ENCODE measurements at regions not wholly inside any gene's neighbourhood (a gene's known extent, or its start where the extent isn't known, plus 50 kb on each side); places are given as distances from the start of the nearest gene placed in this dataset.
"Not testable (repeated sequence)": the region's sequence is repeated elsewhere in the genome, so short reads cannot be mapped to it uniquely, and the experiment has no call there.

- ChIA-PET POLR2A (no interaction called here), CTCF (no interaction called here)
- TF ChIP-seq CTCF (IDR thresholded peaks at IDR 0.05) = no peak
- Mint-ChIP-seq H3K4me1 (no peaks in the 10 kb centered on the region), H3K27me3 (no peaks in the 10 kb centered on the region), H3K36me3 (ENCODE audit: low read depth) (no peaks in the 10 kb centered on the region), H3K4me3 (no peak overlapping the region), H3K27ac (no peak overlapping the region), H3K9me3 (peaks cover 4% of the 10 kb centered on the region)
- DNase-seq (no peak), ATAC-seq (ENCODE audit: low read depth) (no peak)
- intact Hi-C loops (cut with micrococcal nuclease) = no loop called here
Observed at GRCh38 chr16:26395700-26396099, 671.0 kb upstream of the C16orf82 start.

- Mint-ChIP-seq H3K4me3 (no peak overlapping the region), H3K27me3 (no peaks in the 10 kb centered on the region), H3K27ac (no peak overlapping the region), H3K36me3 (ENCODE audit: low read depth) (no peaks in the 10 kb centered on the region), H3K4me1 (no peaks in the 10 kb centered on the region), H3K9me3 (peaks cover 4% of the 10 kb centered on the region)
- ATAC-seq (ENCODE audit: low read depth) (no peak), DNase-seq (no peak)
- intact Hi-C loops (cut with micrococcal nuclease) = no loop called here
- POLR2A ChIA-PET = no interaction called here
- CTCF ChIA-PET = no interaction called here
- TF ChIP-seq CTCF (IDR thresholded peaks at IDR 0.05) = no peak
Observed at GRCh38 chr16:26396511-26397235, 670.1 kb upstream of the C16orf82 start.

GRCh38 chr16:26413780-26414179, 652.9 kb upstream of the C16orf82 start:
- DNase-seq (no peak), ATAC-seq (ENCODE audit: low read depth) (no peak)
- no peak for TF ChIP-seq CTCF (IDR thresholded peaks at IDR 0.05)
- H3K4me3 Mint-ChIP-seq = no peak overlapping the region
- H3K9me3 Mint-ChIP-seq = peaks cover 6% of the 10 kb centered on the region
- ChIA-PET CTCF (no interaction called here), POLR2A (no interaction called here)
- no peaks in the 10 kb centered on the region for H3K4me1 Mint-ChIP-seq
- no peaks in the 10 kb centered on the region for H3K36me3 Mint-ChIP-seq (ENCODE audit: low read depth)
- H3K27me3 Mint-ChIP-seq = peaks cover 2% of the 10 kb centered on the region
- no peak overlapping the region for H3K27ac Mint-ChIP-seq
- intact Hi-C loops (cut with micrococcal nuclease) = no loop called here

GRCh38 chr16:26419458-26419857, 647.3 kb upstream of the C16orf82 start:
- H3K4me1 Mint-ChIP-seq, POLR2A ChIA-PET: not testable (repeated sequence)

GRCh38 chr16:26430618-26431017, 636.1 kb upstream of the C16orf82 start:
- H3K4me3 Mint-ChIP-seq = no peak overlapping the region
- CTCF ChIA-PET = no interaction called here
- intact Hi-C loops (cut with micrococcal nuclease) = no loop called here
- H3K27ac Mint-ChIP-seq = no peak overlapping the region
- POLR2A ChIA-PET = no interaction called here
- H3K4me1 Mint-ChIP-seq = no peaks in the 10 kb centered on the region
- DNase-seq = no peak
- no peaks in the 10 kb centered on the region for H3K36me3 Mint-ChIP-seq (ENCODE audit: low read depth)
- no peak for ATAC-seq (ENCODE audit: low read depth)
- H3K27me3 Mint-ChIP-seq = no peaks in the 10 kb centered on the region
- peaks cover 9% of the 10 kb centered on the region for H3K9me3 Mint-ChIP-seq
- TF ChIP-seq CTCF (IDR thresholded peaks at IDR 0.05) = no peak

More at GRCh38 chr16:26419458-26419857, 647.3 kb upstream of the C16orf82 start:
- H3K36me3 Mint-ChIP-seq (ENCODE audit: low read depth); DNase-seq; H3K27ac Mint-ChIP-seq; CTCF ChIA-PET; H3K27me3 Mint-ChIP-seq; ATAC-seq (ENCODE audit: low read depth); H3K9me3 Mint-ChIP-seq; intact Hi-C loops (cut with micrococcal nuclease); H3K4me3 Mint-ChIP-seq: not testable (repeated sequence)

GRCh38 chr16:26433807-26434206, 632.9 kb upstream of the C16orf82 start:
- Mint-ChIP-seq H3K4me1 (no peaks in the 10 kb centered on the region), H3K27me3 (no peaks in the 10 kb centered on the region), H3K27ac (no peak overlapping the region), H3K36me3 (ENCODE audit: low read depth) (no peaks in the 10 kb centered on the region), H3K9me3 (peaks cover 17% of the 10 kb centered on the region), H3K4me3 (no peak overlapping the region)
- ATAC-seq (ENCODE audit: low read depth) = no peak
- TF ChIP-seq CTCF (IDR thresholded peaks at IDR 0.05) = no peak
- ChIA-PET CTCF (no interaction called here), POLR2A (no interaction called here)
- intact Hi-C loops (cut with micrococcal nuclease) = no loop called here
- no peak for DNase-seq

Measured in activated B cell treated with CpG ODN at 0.5 μM for 24 hours (primary cell).